DMS53 treated with DMSO at 0.1 percent for 48 hours (cell line): ENCODE measurements at regions not wholly inside any gene's neighbourhood (a gene's known extent, or its start where the extent isn't known, plus 50 kb on each side); places are given as distances from the start of the nearest gene placed in this dataset.
A peak's percentile ranks its signal among the peaks of the same experiment; 100 is the strongest.
"Not testable (repeated sequence)": the region's sequence is repeated elsewhere in the genome, so short reads cannot be mapped to it uniquely, and the experiment has no call there.

Experiments
- DNase-seq: peaks from one replicate; lab custom pipeline; 2025; ENCODE audit not compliant: unreplicated experiment; lab: John Stamatoyannopoulos, UW

DNA sequence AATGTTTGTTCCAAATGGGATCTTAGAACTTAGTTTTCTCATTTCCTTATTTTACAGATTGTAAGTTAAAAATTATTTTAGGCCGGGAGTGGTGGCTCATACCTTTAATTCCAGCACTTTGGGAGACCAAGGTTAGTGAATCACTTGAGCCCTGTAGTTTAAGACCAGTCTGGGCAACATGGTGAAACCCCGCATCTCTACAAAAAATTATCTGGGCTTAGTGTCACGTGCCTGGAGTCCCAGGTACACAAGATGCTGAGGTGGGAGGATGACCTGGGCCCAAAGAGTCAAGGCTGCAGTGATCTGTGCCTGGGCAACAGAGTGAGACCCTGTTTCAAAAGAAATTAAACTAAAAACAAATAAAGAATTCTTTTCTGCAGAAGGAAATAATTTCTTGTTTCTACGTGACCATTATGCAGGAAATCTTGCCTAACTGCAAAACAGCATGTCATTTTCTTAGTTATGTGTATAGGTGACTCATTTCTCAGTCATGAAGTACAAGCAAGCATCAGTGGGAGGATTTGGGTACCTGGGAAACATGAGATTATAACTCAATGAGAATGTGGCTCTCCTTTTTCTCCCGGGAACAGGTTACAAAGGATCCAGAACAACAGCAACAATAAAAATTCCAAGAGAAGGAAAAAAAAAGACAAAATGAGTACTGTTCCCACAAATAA lies 375.1 kb upstream of the ST8SIA4 start:
- DNase-seq: no peak

- no peak for DNase-seq
Observed at GRCh38 chr5:101271945-101272344, 368.9 kb upstream of the ST8SIA4 start.

DNA sequence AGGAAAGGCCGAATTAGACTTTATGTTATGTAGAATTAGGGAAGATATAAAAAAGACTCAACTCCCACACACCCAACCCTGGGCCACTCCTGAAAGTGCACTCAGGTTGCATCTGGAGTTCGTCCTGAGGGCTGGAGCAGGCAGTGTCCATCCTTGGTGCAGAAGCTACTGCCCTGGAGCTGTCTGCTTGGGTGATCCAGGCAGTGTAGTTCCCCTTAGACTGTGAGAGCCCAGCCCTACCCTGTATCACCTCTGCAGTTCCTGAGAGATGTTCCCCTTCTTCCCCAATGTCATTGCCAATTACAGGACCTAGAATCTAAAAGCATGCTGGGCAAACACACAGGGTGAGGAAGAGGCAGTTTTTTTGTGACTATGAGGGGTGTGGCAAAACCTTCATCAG lies 368.3 kb upstream of the ST8SIA4 start:
- DNase-seq: no peak

DNA sequence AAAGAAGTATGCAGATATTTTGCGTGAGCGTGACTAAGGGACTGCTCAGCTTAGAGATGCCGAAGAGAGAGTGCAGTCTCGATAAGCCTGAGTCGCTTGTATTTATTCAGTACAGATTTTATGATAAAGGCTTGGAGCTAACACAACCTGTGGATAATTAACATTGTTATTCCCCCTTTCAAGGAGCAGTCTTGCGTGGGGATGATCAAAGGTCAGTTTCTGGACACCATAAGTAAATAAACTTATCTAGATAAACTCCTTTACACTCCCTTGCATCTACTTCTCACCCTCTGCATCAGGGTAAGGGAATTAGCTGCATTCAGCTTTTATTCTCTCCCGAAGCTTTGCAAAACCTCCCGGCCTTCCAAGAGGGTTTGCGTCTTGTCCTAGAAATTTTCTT lies 357.8 kb upstream of the ST8SIA4 start:
- no peak for DNase-seq

- DNase-seq: no peak
Observed at GRCh38 chr5:101253096-101253495, 350.0 kb upstream of the ST8SIA4 start.

GRCh38 chr5:101244621-101245020 lies 341.5 kb upstream of the ST8SIA4 start:
- DNase-seq: no peak

DNA sequence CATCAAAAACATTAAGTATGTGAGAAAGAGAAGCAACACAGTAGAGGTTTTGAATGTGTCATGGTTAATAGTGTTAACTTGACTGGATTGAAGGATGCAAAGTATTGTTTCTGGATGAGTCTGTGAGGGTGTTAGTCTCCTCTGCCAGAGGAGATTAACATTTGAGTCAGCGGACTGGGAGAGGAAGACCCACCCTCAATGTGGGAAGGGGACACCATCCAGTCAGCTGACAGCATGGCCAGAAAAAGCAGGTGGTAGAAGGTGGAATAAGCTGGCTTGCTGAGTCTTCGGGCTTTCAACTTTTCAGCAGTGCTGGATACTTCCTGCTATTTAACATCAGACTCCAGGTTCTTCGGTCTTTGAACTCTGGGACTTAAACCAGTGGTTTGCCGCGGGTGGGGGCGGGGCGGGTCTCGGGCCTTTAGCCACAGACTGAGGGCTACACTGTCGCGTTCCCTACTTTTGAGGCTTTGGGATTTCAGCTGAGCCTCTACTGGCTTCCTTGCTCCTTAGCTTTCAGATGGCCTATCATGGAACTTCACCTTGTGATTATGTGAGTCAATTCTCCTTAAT lies 309.9 kb upstream of the ST8SIA4 start:
- no peak for DNase-seq

- DNase-seq: no peak
Observed at GRCh38 chr5:101206534-101206933, 303.5 kb upstream of the ST8SIA4 start.

DNA sequence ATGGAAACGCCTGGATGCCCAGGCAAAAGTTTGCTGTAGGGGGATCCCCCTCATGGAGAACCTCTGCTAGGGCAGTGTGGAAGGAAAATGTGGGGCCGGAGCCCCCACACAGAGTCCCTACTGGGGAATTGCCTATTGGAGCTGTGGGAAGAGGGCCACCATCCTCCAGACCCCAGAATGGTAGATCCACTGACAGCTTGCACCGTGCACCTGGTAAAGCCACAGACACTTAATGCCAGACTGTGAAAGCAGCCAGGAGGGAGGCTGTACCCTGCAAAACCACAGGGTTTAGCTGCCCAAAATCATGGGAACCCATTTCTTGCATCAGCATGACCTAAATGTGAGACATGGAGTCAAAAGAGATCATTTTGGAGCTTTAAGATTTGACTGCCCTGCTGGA lies 302.0 kb upstream of the ST8SIA4 start:
- DNase-seq: not testable (repeated sequence)

GRCh38 chr5:101180365-101180764 lies 277.3 kb upstream of the ST8SIA4 start:
- DNase-seq: not testable (repeated sequence)

DNA sequence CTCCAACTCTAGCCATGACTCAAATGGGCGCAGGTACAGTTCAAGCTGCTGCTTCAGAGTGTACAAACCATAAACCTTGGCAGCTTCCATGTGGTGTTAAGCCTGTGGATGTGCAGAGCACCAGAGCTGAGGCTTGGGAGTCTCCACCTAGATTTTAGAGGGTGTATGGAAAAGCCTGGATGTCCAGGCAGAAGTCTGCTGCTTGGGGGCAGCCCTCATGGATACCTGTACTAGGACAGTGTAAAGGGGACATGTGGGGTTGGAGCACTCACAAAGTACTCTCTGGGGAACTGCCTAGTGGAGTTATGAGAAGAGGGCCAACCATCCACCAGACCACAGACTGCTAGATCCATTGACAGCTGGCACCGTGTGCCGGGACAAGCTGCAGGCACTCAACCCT lies 273.5 kb upstream of the ST8SIA4 start:
- no peak for DNase-seq

- DNase-seq: no peak
Observed at GRCh38 chr5:101174981-101175380, 271.9 kb upstream of the ST8SIA4 start.

GRCh38 chr5:101163088-101163487 lies 260.0 kb upstream of the ST8SIA4 start:
- no peak for DNase-seq

DNA sequence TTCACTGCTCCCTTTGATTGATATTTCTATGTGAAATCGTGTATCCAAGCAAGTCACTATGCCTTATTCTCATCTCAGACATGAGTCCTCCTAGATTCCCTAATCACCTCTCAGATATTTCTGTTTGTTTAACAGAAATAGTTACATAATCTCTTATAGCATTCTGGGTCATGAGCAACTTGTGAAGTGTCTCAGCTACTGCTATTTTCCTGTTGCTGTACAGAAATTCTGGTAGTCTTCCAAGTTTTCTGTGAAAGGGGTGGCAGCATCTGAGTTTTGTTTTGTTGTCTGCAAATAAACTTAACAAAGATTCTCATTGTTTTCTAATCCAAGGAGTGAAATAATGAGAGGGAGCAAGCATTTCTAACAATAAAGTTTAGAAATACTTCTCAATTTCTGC lies 256.9 kb upstream of the ST8SIA4 start:
- DNase-seq: no peak

DNA sequence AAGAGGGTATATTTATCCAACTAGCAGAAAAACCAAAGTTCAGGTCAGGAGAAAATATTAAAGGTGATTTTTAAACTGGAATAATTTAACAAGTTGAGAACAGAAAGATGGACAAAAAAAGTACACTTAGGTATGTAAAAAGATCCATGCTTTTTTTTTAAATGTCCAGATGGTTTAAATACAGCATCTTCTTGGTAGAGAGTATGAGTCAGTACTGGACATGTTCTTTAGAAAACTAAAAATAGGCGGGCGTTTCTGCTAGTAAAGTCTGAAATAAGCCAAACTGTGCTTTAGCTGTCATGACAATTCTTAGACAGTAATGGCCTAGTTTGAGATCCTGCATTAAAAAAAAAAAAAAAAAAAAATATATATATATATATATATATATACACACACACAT lies 255.9 kb upstream of the ST8SIA4 start:
- DNase-seq: no peak

- no peak for DNase-seq
Observed at GRCh38 chr5:101153526-101153925, 250.4 kb upstream of the ST8SIA4 start.

DNA sequence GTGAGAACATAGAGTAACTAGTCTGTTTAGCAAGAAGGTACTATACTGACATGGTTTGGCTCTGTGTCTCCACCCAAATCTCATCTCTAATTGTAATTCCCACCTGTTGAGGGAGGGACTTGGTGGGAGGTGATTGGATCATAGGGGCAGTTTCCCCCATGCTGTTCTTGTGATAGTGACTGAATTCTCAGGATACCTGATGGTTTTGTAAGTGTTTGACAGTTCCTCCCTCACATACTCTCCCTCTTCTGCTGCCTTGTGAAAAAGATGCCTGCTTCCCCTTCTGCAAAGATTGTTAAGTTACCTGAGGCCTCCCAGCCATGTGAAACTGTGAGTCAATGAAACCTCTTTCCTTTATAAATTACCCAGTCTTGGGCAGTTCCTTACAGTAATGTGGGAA lies 240.4 kb upstream of the ST8SIA4 start:
- DNase-seq: no peak

GRCh38 chr5:101142102-101142501 lies 239.0 kb upstream of the ST8SIA4 start:
- DNase-seq: no peak

DNA sequence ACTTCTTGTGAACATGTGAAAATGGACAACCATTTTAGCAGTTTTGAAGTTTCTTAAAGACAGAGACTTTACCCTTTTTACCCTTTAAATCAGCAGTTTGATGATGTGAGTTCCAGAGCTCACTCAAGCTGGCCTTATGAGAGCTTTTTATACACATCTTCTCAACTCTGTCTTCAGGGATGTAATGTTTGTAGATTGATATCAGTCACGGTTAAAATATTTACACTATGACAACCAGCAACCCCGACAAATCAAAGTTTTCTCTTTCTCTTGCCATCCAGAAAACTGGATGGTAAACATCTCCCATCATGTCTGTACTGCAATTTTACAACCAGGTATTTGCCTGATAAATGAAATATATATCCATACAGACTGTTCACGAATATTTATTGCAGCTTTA lies 233.4 kb upstream of the ST8SIA4 start:
- DNase-seq: no peak

GRCh38 chr5:101123363-101123762 lies 220.3 kb upstream of the ST8SIA4 start:
- no peak for DNase-seq

DNA sequence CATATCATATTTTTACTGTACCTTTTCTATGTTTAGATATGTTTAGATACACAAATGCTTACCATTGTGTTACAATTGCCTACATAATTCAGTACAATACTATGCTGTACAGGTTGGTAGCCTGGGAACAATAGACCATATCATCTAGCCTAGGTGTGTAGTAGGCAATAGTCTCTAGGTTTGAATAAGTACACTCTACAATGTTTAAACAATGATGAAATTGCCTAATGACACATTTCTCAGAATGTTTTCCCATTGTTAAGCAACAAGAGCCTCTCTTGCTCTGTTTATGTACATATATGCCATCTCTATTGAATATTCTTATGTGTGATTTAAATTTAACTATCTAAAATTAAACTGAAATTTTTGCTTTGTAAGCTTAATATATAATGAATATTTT lies 209.6 kb upstream of the ST8SIA4 start:
- DNase-seq: peak; percentile 90

DNA sequence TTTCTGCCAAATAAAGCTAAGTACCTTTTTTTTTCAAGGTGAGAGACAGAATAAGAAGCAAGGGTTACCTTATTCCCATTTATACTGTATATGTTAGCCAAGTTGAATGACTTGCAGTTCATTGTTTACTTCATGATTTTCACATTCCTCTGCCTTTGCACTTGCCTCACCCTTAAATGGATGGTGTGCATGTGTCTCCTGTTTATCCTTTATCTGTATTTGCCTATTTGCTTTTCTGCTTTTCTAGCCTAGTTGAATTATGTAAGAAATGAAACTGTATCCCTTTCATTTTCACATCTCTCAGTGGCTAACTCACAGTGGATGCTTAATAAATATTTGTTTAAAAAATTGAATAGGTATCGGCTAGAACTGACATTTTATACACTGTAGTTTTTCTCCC lies 200.8 kb upstream of the ST8SIA4 start:
- DNase-seq: peak; percentile 92

GRCh38 chr5:101102506-101102905 lies 199.4 kb upstream of the ST8SIA4 start:
- peak; percentile 87 for DNase-seq
